SK-N-DZ (cell line): ENCODE measurements at regions not wholly inside any gene's neighbourhood (a gene's known extent, or its start where the extent isn't known, plus 50 kb on each side); places are given as distances from the start of the nearest gene placed in this dataset.

Source experiments
- DNase-seq: peaks from one replicate; pipeline ENCODE4 v3.0.0-alpha.2; 2015; ENCODE audit warnings: low spot score

- DNase-seq: no peak
Measured at GRCh38 chr15:37576952-37577351, 357.5 kb upstream of the TMCO5A start.

GRCh38 chr15:37581866-37582532 is 352.4 kb upstream of the TMCO5A start:
- no peak for DNase-seq

GRCh38 chr15:37582852-37583251 is 351.6 kb upstream of the TMCO5A start:
- DNase-seq: no peak

- DNase-seq: no peak
Measured at GRCh38 chr15:37586011-37586583, 348.3 kb upstream of the TMCO5A start.

- no peak for DNase-seq
Measured at GRCh38 chr15:37586976-37587375, 347.5 kb upstream of the TMCO5A start.

GRCh38 chr15:37594417-37594816 is 340.0 kb upstream of the TMCO5A start:
- no peak for DNase-seq

- DNase-seq: no peak
Measured at GRCh38 chr15:37595426-37595970, 338.9 kb upstream of the TMCO5A start.

GRCh38 chr15:37599156-37599555 is 335.3 kb upstream of the TMCO5A start:
- no peak for DNase-seq

- DNase-seq: no peak
Measured at GRCh38 chr15:37616215-37616614, 318.2 kb upstream of the TMCO5A start.

- no peak for DNase-seq
Measured at GRCh38 chr15:37618353-37618752, 316.1 kb upstream of the TMCO5A start.

GRCh38 chr15:37619358-37620042 is 314.9 kb upstream of the TMCO5A start:
- no peak for DNase-seq

GRCh38 chr15:37625576-37625975 is 308.9 kb upstream of the TMCO5A start:
- DNase-seq: no peak

- no peak for DNase-seq
Measured at GRCh38 chr15:37628507-37628906, 305.9 kb upstream of the TMCO5A start.

- no peak for DNase-seq
Measured at GRCh38 chr15:37636736-37637135, 297.7 kb upstream of the TMCO5A start.

GRCh38 chr15:37638116-37638515 is 296.3 kb upstream of the TMCO5A start:
- DNase-seq: no peak

- no peak for DNase-seq
Measured at GRCh38 chr15:37638691-37639090, 295.7 kb upstream of the TMCO5A start.

GRCh38 chr15:37652646-37653417 is 281.6 kb upstream of the TMCO5A start:
- peak; percentile 11 for DNase-seq

- DNase-seq: no peak
Measured at GRCh38 chr15:37678124-37678523, 256.3 kb upstream of the TMCO5A start.

GRCh38 chr15:37679627-37680026 is 254.8 kb upstream of the TMCO5A start:
- no peak for DNase-seq

GRCh38 chr15:37682304-37682703 is 252.1 kb upstream of the TMCO5A start:
- no peak for DNase-seq

GRCh38 chr15:37691911-37692310 is 242.5 kb upstream of the TMCO5A start:
- no peak for DNase-seq

- DNase-seq: no peak
Measured at GRCh38 chr15:37693926-37694325, 240.5 kb upstream of the TMCO5A start.
